ENCODE measurements at regions not wholly inside any gene's neighbourhood (a gene's known extent, or its start where the extent isn't known, plus 50 kb on each side); places are given as distances from the start of the nearest gene placed in this dataset.
"Not testable (repeated sequence)": the region's sequence is repeated elsewhere in the genome, so short reads cannot be mapped to it uniquely, and the experiment has no call there.

DNA sequence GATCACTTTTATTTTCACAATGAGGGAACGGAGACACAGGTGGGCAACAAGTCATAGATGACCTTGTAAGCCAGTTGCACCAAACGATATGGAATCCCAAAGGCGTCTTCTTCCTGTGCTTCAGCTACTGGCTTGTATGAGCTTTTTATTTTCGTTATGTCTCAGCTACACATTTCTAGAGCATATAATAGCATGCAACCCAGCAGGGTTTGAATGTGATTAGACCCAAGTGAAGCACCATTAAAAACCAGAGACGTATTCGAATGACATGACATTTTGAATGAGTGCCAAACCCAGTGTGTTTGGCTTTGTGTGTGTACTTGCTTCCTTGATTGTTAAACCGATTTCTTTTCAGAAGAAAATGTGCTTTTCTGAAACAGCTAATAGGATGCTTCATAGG lies 963.2 kb upstream of the CELF2 start:
- H3K4me3 ChIP-seq, result no peak overlapping the region
- 41 to 48% methylated on average over 7 of the region's 7 CpGs for WGBS, 2 donors
- H3K27me3 ChIP-seq, result peaks cover 0 to 3% (median 0%) of the 10 kb centered on the region in 4 donors
- TF ChIP-seq, protein P1, sequence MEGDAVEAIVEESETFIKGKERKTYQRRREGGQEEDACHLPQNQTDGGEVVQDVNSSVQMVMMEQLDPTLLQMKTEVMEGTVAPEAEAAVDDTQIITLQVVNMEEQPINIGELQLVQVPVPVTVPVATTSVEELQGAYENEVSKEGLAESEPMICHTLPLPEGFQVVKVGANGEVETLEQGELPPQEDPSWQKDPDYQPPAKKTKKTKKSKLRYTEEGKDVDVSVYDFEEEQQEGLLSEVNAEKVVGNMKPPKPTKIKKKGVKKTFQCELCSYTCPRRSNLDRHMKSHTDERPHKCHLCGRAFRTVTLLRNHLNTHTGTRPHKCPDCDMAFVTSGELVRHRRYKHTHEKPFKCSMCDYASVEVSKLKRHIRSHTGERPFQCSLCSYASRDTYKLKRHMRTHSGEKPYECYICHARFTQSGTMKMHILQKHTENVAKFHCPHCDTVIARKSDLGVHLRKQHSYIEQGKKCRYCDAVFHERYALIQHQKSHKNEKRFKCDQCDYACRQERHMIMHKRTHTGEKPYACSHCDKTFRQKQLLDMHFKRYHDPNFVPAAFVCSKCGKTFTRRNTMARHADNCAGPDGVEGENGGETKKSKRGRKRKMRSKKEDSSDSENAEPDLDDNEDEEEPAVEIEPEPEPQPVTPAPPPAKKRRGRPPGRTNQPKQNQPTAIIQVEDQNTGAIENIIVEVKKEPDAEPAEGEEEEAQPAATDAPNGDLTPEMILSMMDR (IDR thresholded peaks at IDR 0.05), result no peak
- H3K27ac ChIP-seq, result no peak overlapping the region
- no peak for FAIRE-seq
- ATAC-seq, result no peak
- no peak for DNase-seq
- no peaks in the 10 kb centered on the region for H3K9me3 ChIP-seq
- intact Hi-C loops (cut with DNase I), result no loop called here
- H3K36me3 ChIP-seq, result no peaks in the 10 kb centered on the region
- H3K4me1 ChIP-seq, result no peaks in the 10 kb centered on the region

DNA sequence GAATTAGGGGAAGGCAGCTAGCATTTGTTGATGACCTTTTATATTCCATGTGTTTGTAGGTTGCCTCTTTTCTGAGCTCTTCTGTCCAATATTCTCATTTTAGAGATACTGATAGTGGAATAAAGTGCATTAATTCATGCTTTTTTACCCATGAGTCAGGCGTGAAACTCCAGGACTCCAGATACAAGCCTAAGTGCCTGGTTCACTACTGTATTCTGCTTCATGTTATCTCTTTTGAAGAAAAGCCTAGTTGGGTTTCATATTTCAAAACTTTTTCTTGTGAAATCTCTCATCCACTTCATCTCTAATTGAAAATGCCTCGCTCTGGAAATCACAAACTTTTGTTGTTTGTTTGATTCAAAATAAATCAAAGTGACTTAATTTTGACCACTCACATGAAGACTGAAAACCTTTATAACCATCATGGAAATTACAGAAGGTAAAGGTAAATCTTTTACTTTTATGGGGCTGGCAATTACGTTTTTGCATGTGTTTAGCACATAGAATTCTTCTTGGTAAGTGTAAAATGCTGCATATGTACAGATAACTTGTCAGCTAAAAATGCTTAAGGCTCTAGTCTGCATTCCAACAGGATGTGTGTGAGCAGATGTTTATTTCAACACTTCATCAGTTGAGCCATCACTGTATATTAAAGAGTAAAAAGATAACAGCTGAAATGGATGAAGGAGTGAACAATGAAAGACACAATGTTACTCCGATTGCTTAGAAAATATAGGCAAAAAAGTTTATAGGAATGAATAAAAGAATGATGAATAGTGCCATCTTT lies 961.8 kb upstream of the CELF2 start:
- Histone ChIP-seq H3K27ac (no peak overlapping the region), H3K9me3 (no peaks in the 10 kb centered on the region), H3K27me3 (peaks cover 0 to 3% (median 0%) of the 10 kb centered on the region in 4 donors), H3K36me3 (no peaks in the 10 kb centered on the region), H3K4me3 (no peak overlapping the region), H3K4me1 (no peaks in the 10 kb centered on the region)
- TF ChIP-seq, protein P1 (IDR thresholded peaks at IDR 0.05), result no peak
- intact Hi-C loops (cut with DNase I), result no loop called here
- no peak for FAIRE-seq
- WGBS, 2 donors, result 43 to 56% methylated on average over 4 of the region's 4 CpGs
- DNase-seq, result no peak
- no peak for ATAC-seq

DNA sequence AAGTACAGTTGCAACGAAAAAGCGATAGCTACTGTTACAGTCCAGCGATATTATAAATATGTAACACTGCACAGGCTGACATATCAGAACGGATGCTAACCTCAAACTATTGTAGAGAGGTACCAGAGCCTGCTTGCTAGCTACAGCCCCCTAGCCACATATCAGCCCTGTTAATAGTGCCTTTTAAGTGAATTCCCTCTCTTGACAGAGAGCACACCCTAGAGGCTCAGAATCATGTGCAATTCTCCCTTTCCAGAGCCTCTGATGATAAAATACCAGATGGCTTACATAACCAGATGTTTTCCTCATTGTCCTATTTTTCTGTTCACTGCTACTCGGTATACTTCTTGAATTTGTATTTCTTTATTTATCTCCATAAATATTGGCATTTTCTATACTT lies 960.7 kb upstream of the CELF2 start:
- no peak for FAIRE-seq
- WGBS, 2 donors, result 64 to 65% methylated on average over 5 of the region's 5 CpGs
- intact Hi-C loops (cut with DNase I), result no loop called here

DNA sequence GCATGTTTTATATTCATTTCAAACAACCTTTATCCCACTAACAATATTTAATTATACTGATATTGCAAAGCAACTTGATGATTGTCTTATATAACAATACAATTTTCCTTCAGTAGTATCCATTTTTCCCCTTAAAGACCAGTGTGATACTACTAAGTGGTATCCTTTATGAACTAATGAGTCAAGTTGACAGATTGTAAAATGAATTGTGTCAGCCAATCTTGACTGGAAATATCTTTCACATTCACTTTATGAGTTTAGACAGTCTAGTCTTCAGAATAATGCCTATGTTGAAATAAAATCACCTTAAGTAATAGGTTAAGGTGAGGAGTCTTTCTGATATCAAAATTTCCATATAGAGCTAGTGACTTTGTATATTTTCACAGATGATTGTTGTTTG lies 950.0 kb upstream of the CELF2 start:
- no peaks in the 10 kb centered on the region for H3K4me1 ChIP-seq
- H3K36me3 ChIP-seq, result no peaks in the 10 kb centered on the region
- ATAC-seq (no peak), DNase-seq (no peak), FAIRE-seq (no peak)
- no peaks in the 10 kb centered on the region for H3K27me3 ChIP-seq
- intact Hi-C loops (cut with DNase I), result no loop called here
- no peaks in the 10 kb centered on the region for H3K9me3 ChIP-seq
- no peak overlapping the region for H3K27ac ChIP-seq
- TF ChIP-seq, protein P1 (IDR thresholded peaks at IDR 0.05), result no peak
- H3K4me3 ChIP-seq, result no peak overlapping the region

More for the DNA sequence above, 960.7 kb upstream of the CELF2 start:
- Histone ChIP-seq H3K27me3 (no peaks in the 10 kb centered on the region), H3K27ac (no peak overlapping the region), H3K4me1 (no peaks in the 10 kb centered on the region), H3K9me3 (no peaks in the 10 kb centered on the region), H3K36me3 (no peaks in the 10 kb centered on the region), H3K4me3 (no peak overlapping the region)
- DNase-seq (no peak), ATAC-seq (no peak)
- TF ChIP-seq, protein P1 (IDR thresholded peaks at IDR 0.05), result no peak

DNA sequence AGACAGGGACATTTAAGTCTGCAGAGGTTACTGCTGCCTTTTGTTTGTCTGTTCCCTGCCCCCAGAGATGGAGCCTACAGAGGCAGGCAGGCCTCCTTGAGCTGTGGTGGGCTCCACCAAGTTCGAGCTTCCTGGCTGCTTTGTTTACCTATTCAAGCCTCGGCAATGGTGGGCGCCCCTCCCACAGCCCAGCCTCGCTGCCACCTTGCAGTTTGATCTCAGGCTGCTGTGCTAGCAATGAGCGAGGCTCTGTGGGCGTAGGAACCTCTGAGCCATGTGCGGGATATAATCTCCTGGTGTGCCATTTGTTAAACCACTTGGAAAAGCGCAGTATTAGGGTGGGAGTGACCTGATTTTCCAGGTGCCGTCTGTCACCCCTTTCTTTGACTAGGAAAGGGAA lies 942.8 kb upstream of the CELF2 start:
- intact Hi-C loops (cut with DNase I); H3K36me3 ChIP-seq; H3K9me3 ChIP-seq; DNase-seq; ATAC-seq; H3K4me3 ChIP-seq; FAIRE-seq; H3K27ac ChIP-seq; H3K27me3 ChIP-seq; H3K4me1 ChIP-seq: not testable (repeated sequence)
- WGBS, 2 donors, result 74 to 79% methylated on average over 9 of the region's 9 CpGs
